ENCODE measurements at regions not wholly inside any gene's neighbourhood (a gene's known extent, or its start where the extent isn't known, plus 50 kb on each side); places are given as distances from the start of the nearest gene placed in this dataset.
A peak's percentile ranks its signal among the peaks of the same experiment; 100 is the strongest.

DNA sequence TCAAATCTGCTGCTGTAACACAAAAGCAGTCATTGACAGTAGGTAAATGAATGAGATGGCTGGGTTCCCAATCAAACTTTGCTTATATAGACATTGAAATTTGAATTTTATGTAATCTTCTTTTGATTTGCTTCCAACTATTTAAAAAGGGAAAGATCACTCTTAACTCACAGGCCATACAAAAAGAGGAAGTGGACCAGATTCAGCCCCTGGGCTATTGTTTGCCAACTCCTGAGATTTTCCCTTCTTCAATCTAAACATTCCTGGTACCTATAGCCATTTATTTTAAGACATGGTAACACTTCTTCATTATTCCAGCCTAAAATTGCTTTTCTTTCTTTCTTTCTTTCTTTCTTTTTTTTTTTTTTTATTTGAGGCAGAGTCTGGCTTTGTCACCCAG is 260.6 kb downstream of the TFAP2A start:
- Histone ChIP-seq H3K4me1 (replicated peaks in 1 of 2) (no peaks in the 10 kb centered on the region), H3K27ac (no peak overlapping the region), H3K36me3 (replicated peaks in 1 of 2) (no peaks in the 10 kb centered on the region), H3K9me3 (replicated peaks in 1 of 3) (no peaks in the 10 kb centered on the region), H3K27me3 (peaks cover 5% of the 10 kb centered on the region), H3K4me3 (no peak overlapping the region)
- intact Hi-C loops (cut with DNase I), result no loop called here
- DNase-seq, result no peak
- no peak for TF ChIP-seq POLR2A (IDR thresholded peaks at IDR 0.05)
- TF ChIP-seq, protein P1, sequence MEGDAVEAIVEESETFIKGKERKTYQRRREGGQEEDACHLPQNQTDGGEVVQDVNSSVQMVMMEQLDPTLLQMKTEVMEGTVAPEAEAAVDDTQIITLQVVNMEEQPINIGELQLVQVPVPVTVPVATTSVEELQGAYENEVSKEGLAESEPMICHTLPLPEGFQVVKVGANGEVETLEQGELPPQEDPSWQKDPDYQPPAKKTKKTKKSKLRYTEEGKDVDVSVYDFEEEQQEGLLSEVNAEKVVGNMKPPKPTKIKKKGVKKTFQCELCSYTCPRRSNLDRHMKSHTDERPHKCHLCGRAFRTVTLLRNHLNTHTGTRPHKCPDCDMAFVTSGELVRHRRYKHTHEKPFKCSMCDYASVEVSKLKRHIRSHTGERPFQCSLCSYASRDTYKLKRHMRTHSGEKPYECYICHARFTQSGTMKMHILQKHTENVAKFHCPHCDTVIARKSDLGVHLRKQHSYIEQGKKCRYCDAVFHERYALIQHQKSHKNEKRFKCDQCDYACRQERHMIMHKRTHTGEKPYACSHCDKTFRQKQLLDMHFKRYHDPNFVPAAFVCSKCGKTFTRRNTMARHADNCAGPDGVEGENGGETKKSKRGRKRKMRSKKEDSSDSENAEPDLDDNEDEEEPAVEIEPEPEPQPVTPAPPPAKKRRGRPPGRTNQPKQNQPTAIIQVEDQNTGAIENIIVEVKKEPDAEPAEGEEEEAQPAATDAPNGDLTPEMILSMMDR (IDR thresholded peaks at IDR 0.05), result no peak

DNA sequence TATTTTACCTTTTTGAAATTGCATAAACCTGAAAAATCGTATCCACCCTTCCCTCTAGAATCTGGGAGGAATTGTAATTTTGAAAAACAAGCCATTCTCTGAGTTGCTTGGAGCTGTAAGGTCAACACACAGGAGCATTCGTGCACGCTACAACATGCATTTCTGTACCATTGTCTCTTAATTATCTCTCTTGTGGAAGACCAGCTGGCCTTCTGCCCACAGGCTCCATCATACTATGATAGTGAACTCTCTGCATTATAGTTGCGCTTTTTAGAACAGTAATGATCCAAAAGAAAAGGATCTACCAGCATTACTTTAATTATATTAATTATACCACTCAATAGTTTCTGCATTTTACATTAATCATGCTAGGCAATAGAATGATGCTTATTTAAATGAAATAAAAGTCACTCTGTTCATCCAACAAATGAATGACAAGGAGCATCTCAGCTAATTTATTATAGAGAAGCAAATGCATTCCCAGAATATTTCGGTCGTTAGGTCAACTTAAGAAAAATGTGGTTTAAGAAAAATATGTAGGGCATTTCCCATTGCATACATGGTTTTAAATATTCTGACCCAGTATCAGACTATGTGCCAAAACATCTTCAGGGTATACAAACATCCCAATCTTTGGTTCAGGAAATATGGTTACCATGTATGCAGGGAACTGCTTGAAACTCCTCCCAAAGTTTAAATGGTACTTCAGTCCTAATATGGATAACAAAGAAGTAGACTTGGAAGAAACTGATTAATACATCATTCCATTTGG is 263.5 kb downstream of the TFAP2A start:
- 57 to 69% (median 63%) methylated on average over 6 of the region's 6 CpGs for WGBS, 4 donors
- intact Hi-C loops (cut with DNase I), result no loop called here

DNA sequence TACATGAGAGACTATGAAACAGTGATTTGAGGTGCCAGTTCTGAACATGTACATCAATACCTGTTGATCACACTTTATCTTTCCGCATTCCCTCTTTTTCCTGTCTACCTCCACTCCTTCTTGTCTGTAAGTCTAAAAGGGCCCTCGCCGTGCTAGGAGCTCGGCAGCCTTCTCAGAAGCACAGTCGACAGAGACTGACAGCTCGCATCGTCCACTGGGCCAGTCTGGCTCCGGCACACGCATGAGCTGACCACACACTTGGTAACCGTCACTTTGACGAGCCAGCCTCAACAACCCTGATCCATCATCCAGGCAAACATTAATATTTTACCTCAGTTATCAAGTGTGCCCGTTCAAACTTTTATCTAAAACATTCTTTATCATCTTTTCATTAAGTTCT is 265.3 kb downstream of the TFAP2A start:
- Histone ChIP-seq H3K9me3 (replicated peaks in 1 of 3) (no peaks in the 10 kb centered on the region), H3K4me3 (no peak overlapping the region), H3K27me3 (peaks cover 5% of the 10 kb centered on the region), H3K36me3 (replicated peaks in 1 of 2) (no peaks in the 10 kb centered on the region), H3K4me1 (replicated peaks in 1 of 2) (no peaks in the 10 kb centered on the region), H3K27ac (no peak overlapping the region)
- WGBS, 4 donors, result 63 to 72% (median 70%) methylated on average over 12 of the region's 12 CpGs
- intact Hi-C loops (cut with DNase I), result no loop called here
- TF ChIP-seq, protein P1 (IDR thresholded peaks at IDR 0.05), result no peak
- TF ChIP-seq POLR2A (IDR thresholded peaks at IDR 0.05), result no peak
- no peak for DNase-seq

More for the DNA sequence above, 263.5 kb downstream of the TFAP2A start:
- no peak overlapping the region for H3K4me3 ChIP-seq
- no peaks in the 10 kb centered on the region for H3K9me3 ChIP-seq (replicated peaks in 1 of 3)
- H3K27ac ChIP-seq, result no peak overlapping the region
- DNase-seq, result no peak
- no peaks in the 10 kb centered on the region for H3K36me3 ChIP-seq (replicated peaks in 1 of 2)
- H3K4me1 ChIP-seq (replicated peaks in 1 of 2), result no peaks in the 10 kb centered on the region
- TF ChIP-seq POLR2A (IDR thresholded peaks at IDR 0.05), result no peak
- TF ChIP-seq, protein P1 (IDR thresholded peaks at IDR 0.05), result no peak
- H3K27me3 ChIP-seq, result peaks cover 5% of the 10 kb centered on the region

DNA sequence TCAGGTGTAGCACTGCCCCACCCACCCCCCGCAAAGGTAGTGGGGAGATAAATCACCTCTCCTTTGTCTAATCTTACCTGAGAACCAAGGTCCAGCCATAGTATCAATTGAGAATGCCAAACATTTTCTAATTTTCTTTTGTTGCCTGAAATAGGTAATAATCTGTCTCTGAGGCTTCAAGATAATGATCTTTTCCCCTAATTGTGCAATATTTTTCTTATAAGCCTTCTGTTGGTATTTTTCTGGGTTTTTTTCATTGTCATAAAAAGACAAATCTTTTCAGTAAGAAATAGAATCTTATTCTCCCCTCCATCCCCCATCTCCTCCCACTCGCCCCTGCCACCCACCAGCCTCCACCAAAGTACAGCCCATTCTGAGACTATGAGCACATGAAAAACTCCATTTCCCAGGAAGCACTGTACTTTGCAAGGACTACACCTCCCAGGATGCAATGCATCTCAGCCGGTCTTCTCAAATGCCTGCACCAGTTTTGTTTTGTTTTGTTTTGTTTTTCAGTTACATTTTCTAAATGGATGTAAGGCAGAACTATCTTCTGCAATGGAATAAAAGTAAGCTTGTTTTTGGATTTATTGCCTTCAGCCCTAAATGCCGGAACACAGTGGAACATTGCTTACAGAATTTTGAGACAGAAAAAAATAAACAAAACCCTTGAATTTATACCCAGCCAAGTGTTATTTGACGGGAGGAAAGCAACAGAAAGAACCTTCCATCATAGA is 268.0 kb downstream of the TFAP2A start:
- 25 to 33% (median 26%) methylated on average over 5 of the region's 5 CpGs for WGBS, 4 donors
- H3K9me3 ChIP-seq (replicated peaks in 1 of 3), result no peaks in the 10 kb centered on the region
- TF ChIP-seq POLR2A (IDR thresholded peaks at IDR 0.05), result no peak
- TF ChIP-seq, protein P1 (IDR thresholded peaks at IDR 0.05), result no peak

More for the DNA sequence above, 268.0 kb downstream of the TFAP2A start:
- DNase-seq, result peak in 5 of 7 donors; percentile 12 to 48 (median 25)
- Histone ChIP-seq H3K4me3 (peak overlapping the region in 2 of 4 donors; percentile 33 to 48), H3K4me1 (replicated peaks in 1 of 2) (no peaks in the 10 kb centered on the region), H3K36me3 (replicated peaks in 1 of 2) (no peaks in the 10 kb centered on the region), H3K27me3 (peaks cover 4% of the 10 kb centered on the region), H3K27ac (no peak overlapping the region)
- intact Hi-C loops (cut with DNase I), result no loop called here
